Large intestine (tissue), 3 donors: ENCODE measurements at regions not wholly inside any gene's neighbourhood (a gene's known extent, or its start where the extent isn't known, plus 50 kb on each side); places are given as distances from the start of the nearest gene placed in this dataset.

ENCODE experiments used
- DNase-seq, 2 donors: peaks; one replicate each; pipeline versions ENCODE4 v3.0.0 to v3.0.0-alpha.2; 2013
- H3K27ac ChIP-seq: one replicate; pipeline ENCODE4 v1.5.1; 2013; ENCODE audit warnings: low read length
- H3K27me3 ChIP-seq: 2 replicates; pipeline ENCODE4 v1.6.1; 2013; ENCODE audit warnings: low read length; ENCODE audit not compliant: control insufficient read depth, insufficient read depth
- H3K36me3 ChIP-seq: 2 replicates; pipeline ENCODE4 v1.6.1; 2013; ENCODE audit warnings: low read length; ENCODE audit not compliant: control insufficient read depth, insufficient read depth
- H3K4me1 ChIP-seq: one replicate; pipeline ENCODE4 v1.6.1; 2013; ENCODE audit warnings: low read length; ENCODE audit not compliant: control insufficient read depth, insufficient read depth
- H3K4me3 ChIP-seq: one replicate; pipeline ENCODE4 v1.5.1; 2013; ENCODE audit warnings: low read length
- H3K9me3 ChIP-seq: one replicate; pipeline ENCODE4 v1.6.1; 2013; ENCODE audit warnings: mild to moderate bottlenecking, low read depth, low read length, moderate library complexity; ENCODE audit not compliant: control insufficient read depth
- WGBS: methylation state at CpG from one replicate; pipeline ENCODE4 v1.1.5; 2013; ENCODE audit warnings: low lambda C conversion rate; ENCODE audit not compliant: insufficient coverage; 5-methylcytosine and 5-hydroxymethylcytosine counted together

- Histone ChIP-seq H3K27ac (no peak overlapping the region), H3K4me3 (no peak overlapping the region), H3K9me3 (no peaks in the 10 kb centered on the region), H3K27me3 (no peaks in the 10 kb centered on the region), H3K36me3 (no peaks in the 10 kb centered on the region), H3K4me1 (peaks cover 30% of the 10 kb centered on the region)
- no peak for DNase-seq
- 100% methylated on average over 2 of the region's 7 CpGs for WGBS
Measured at GRCh38 chr20:6715401-6715941, 52.0 kb upstream of the BMP2 start.

GRCh38 chr20:6714279-6714711 lies 53.2 kb upstream of the BMP2 start:
- H3K4me3 ChIP-seq: no peak overlapping the region
- peaks cover 38% of the 10 kb centered on the region for H3K4me1 ChIP-seq
- peak; percentile 96 to 97 for DNase-seq
- no peaks in the 10 kb centered on the region for H3K36me3 ChIP-seq
- no peaks in the 10 kb centered on the region for H3K9me3 ChIP-seq
- no peaks in the 10 kb centered on the region for H3K27me3 ChIP-seq
- H3K27ac ChIP-seq: peak overlapping the region; percentile 71
- WGBS: no CpG with 5 or more reads among the region's 5 CpGs

DNA sequence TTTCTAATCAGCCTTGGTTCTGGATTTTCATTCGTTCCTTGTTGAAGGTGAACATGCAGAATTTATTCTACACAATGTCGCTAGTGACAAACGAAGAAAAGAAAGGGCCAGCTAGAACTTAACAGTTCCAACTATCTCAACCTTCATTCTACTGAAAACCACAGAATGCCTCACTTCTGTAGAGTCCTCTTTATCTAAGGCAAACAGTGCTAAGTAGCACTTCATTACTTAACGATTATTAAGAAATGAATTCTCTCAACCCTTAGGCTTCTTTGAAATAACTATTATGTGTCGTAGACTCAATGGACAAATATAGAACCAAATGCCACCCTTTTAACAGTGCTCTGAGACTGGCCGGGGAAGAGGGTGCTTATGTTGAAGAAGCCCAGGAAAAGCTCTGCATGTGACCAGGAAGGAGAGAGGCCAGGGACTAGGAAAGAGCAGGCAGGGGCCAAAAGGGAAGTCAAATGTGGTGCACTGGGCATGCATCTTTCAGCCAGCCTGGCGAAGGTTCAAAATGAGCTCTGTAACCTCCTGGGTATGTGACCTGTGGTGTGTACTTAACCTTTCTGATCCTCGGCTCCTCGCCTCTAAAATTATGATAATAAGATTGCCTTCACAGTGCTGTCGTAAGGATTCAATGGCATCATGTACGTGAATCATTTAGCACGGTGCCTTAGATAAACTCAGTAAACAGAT lies 55.4 kb upstream of the BMP2 start:
- DNase-seq: peak in 1 of 2 donors; percentile 76
- Histone ChIP-seq H3K27ac (peak overlapping the region; percentile 96), H3K36me3 (no peaks in the 10 kb centered on the region), H3K9me3 (no peaks in the 10 kb centered on the region), H3K4me1 (peaks cover 56% of the 10 kb centered on the region), H3K27me3 (no peaks in the 10 kb centered on the region), H3K4me3 (no peak overlapping the region)
- WGBS: 44% methylated on average over 4 of the region's 12 CpGs

GRCh38 chr20:6709910-6710595 lies 57.4 kb upstream of the BMP2 start:
- Histone ChIP-seq H3K27ac (peak overlapping the region; percentile 96), H3K9me3 (no peaks in the 10 kb centered on the region), H3K36me3 (no peaks in the 10 kb centered on the region), H3K4me3 (no peak overlapping the region), H3K4me1 (peaks cover 76% of the 10 kb centered on the region), H3K27me3 (no peaks in the 10 kb centered on the region)
- peak; percentile 68 to 90 for DNase-seq
- WGBS: 40% methylated on average over 1 of the region's 4 CpGs

DNA sequence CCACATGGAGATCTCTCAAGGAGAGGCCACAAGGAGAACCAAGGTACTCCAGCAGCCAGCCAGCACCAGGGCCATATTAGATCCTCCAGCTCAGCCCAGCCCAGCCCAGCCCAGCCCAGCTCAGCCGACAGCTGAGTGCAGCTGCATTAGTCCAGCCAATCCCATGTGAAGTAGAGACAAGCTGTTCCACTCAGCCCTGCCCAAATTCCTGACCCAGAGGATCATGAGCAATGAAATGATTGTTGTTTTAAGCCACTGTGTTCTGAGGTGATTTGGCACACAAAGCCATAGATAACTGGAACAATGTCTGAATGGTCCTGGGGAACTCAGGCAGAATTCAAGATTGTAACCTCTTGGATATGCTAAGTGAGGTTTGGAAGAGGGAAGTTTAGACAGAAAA lies 59.5 kb upstream of the BMP2 start:
- Histone ChIP-seq H3K27me3 (no peaks in the 10 kb centered on the region), H3K4me3 (no peak overlapping the region), H3K27ac (peak overlapping the region; percentile 96), H3K9me3 (no peaks in the 10 kb centered on the region), H3K36me3 (no peaks in the 10 kb centered on the region), H3K4me1 (peaks cover 83% of the 10 kb centered on the region)
- peak in 1 of 2 donors; percentile 68 for DNase-seq
- WGBS: no CpG with 5 or more reads among the region's 1 CpG

DNA sequence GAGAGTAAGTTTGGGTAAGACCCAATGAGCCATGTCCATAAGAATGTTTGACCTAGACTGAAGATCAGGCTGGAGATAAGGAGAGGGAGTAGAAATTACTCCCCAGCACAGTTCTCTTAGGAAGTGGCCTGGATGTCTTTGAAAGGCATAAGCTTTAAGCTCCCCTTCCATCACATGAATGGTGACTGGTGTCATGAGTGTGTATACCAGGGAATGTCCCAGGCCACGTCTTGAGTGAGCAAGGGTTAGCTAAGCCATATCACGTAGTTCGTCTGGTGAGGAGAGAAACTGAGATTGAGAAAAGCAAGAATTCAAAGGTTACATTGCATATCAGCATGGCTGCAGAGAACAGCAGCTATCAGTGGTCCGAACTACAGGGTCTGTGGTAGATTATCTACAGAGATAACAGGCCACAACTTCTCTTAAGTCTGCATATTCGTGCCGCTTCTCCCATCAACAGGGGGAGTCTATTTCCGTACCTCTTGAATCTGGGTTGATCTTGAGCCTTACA lies 60.1 kb upstream of the BMP2 start:
- Histone ChIP-seq H3K27ac (peak overlapping the region; percentile 96), H3K4me1 (peaks cover 86% of the 10 kb centered on the region), H3K4me3 (no peak overlapping the region), H3K27me3 (no peaks in the 10 kb centered on the region), H3K36me3 (no peaks in the 10 kb centered on the region), H3K9me3 (no peaks in the 10 kb centered on the region)
- WGBS: 20% methylated on average over 2 of the region's 7 CpGs
- DNase-seq: peak; percentile 76 to 85

DNA sequence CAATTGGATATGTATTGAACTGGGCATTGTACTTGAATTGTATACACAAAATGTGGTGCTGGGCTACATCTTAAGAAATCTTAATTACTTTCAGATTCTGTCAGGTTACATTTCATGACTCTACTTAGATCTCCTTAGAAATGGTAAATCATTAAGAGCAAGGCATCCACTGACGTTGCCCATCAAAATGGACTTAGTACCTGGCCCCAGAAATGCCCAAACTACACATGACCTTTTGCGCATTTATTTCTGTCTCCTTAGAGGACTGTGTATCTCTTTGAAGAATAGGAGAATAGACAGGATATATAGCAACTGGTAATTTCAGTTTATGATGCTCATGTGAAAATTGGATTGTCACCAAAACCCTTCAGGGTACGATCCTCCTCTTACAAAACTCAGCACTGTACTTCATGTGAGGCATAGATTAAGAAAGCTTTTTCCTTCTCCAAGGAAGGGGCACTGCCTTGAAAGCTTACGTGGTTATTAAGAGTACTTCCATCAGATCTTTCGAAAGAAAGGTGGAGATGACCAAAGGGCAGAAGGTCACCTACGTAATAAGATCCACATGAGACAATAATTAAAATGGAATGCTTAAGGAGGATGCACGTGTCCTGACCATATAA lies 61.4 kb upstream of the BMP2 start:
- Histone ChIP-seq H3K4me1 (peaks cover 87% of the 10 kb centered on the region), H3K9me3 (no peaks in the 10 kb centered on the region), H3K36me3 (no peaks in the 10 kb centered on the region), H3K4me3 (no peak overlapping the region), H3K27me3 (no peaks in the 10 kb centered on the region), H3K27ac (peak overlapping the region; percentile 96)
- WGBS: 38% methylated on average over 1 of the region's 7 CpGs
- peak; percentile 83 to 89 for DNase-seq

- no peak for DNase-seq
- peaks cover 83% of the 10 kb centered on the region for H3K4me1 ChIP-seq
Measured at GRCh38 chr20:6705106-6705766, 62.2 kb upstream of the BMP2 start.

DNA sequence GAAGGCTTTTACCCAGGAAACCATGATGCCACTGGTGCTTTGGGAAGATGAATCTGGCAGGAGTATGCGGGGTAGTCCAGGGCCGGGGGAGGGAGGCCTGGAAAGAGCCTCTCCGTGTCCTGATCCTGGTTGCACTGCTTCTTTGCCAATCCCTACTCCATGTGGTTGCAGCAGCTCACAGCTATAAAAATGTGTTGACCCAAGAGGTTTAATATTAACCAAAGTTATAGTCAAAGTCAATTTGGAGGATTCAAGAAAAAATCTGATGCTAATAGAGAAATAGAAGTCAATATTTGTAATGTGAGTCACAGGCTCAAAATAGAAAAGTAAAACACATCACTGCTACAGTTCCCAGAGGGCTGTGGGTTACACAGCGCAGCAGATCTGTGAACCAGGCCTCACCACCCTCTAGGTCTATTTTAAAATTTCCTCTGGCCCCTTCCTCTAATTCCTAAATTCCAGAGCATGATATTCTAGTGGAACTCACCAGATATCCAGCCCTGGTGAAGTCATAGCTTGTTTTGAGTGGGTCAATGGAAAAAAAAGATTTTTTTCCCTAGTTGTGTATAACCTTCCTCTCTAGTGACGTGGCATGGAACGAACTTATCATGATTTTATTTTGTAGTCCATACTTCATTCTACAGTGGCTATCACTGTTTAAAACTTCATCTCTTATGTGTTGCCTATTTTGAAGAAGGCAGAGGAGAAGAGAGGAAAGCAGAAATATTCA lies 63.2 kb upstream of the BMP2 start:
- no peak overlapping the region for H3K4me3 ChIP-seq
- no peaks in the 10 kb centered on the region for H3K9me3 ChIP-seq
- H3K36me3 ChIP-seq: no peaks in the 10 kb centered on the region
- peak; percentile 81 to 90 for DNase-seq
- peaks cover 82% of the 10 kb centered on the region for H3K4me1 ChIP-seq
- peak overlapping the region; percentile 96 for H3K27ac ChIP-seq
- no CpG with 5 or more reads among the region's 6 CpGs for WGBS
- H3K27me3 ChIP-seq: no peaks in the 10 kb centered on the region

More at GRCh38 chr20:6705106-6705766, 62.2 kb upstream of the BMP2 start:
- Histone ChIP-seq H3K36me3 (no peaks in the 10 kb centered on the region), H3K27ac (peak overlapping the region; percentile 96), H3K9me3 (no peaks in the 10 kb centered on the region), H3K27me3 (no peaks in the 10 kb centered on the region), H3K4me3 (no peak overlapping the region)
- no CpG with 5 or more reads among the region's 6 CpGs for WGBS
